ENCODE measurements at regions not wholly inside any gene's neighbourhood (a gene's known extent, or its start where the extent isn't known, plus 50 kb on each side); places are given as distances from the start of the nearest gene placed in this dataset.

DNA sequence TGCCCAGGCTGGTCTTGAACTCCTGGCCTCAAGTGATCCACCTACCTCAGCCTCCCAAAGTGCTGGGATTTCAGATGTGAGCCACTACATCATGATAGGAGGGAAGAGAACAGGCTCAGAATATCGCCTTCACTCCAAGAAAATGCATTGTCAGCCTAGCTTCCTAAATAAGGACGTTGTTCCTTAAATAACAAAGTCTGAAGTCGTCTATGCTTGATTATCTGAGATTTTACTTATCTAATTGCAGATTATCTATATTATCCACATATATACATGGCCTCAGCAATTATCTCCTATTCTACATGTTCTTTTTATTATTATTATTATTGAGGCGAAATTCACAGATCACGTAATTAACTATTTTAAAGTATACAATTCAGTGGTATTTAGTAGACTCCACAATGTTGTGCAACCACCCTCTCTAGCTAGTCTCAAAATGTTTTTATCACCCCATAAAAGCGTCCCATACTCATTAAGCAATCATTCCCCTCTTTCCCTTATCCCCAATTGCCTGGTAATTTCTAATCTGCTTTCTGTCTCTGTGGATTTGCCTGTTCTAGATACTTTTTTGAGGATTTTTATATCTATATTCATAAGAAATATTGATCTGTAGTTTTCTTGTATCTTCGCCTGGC is 95.1 kb upstream of the RFX8 start:
- TF ChIP-seq, protein P1, sequence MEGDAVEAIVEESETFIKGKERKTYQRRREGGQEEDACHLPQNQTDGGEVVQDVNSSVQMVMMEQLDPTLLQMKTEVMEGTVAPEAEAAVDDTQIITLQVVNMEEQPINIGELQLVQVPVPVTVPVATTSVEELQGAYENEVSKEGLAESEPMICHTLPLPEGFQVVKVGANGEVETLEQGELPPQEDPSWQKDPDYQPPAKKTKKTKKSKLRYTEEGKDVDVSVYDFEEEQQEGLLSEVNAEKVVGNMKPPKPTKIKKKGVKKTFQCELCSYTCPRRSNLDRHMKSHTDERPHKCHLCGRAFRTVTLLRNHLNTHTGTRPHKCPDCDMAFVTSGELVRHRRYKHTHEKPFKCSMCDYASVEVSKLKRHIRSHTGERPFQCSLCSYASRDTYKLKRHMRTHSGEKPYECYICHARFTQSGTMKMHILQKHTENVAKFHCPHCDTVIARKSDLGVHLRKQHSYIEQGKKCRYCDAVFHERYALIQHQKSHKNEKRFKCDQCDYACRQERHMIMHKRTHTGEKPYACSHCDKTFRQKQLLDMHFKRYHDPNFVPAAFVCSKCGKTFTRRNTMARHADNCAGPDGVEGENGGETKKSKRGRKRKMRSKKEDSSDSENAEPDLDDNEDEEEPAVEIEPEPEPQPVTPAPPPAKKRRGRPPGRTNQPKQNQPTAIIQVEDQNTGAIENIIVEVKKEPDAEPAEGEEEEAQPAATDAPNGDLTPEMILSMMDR (conservative IDR thresholded peaks at IDR 0.05; ENCODE audit: low read depth, low read length), result no peak
- H3K4me3 ChIP-seq (ENCODE audit: low read depth, low read length), result no peak overlapping the region
- DNase-seq (ENCODE audit: low read depth), result no peak

- no peak for DNase-seq (ENCODE audit: low read depth)
- TF ChIP-seq, protein P1 (conservative IDR thresholded peaks at IDR 0.05; ENCODE audit: low read depth, low read length), result no peak
- no peak overlapping the region for H3K4me3 ChIP-seq (ENCODE audit: low read depth, low read length)
Measured at GRCh38 chr2:101568969-101569368, 94.1 kb upstream of the RFX8 start.

- TF ChIP-seq, protein P1 (conservative IDR thresholded peaks at IDR 0.05; ENCODE audit: low read depth, low read length), result no peak
- H3K4me3 ChIP-seq (ENCODE audit: low read depth, low read length), result no peak overlapping the region
- no peak for DNase-seq (ENCODE audit: low read depth)
Measured at GRCh38 chr2:101566632-101567228, 91.8 kb upstream of the RFX8 start.

- TF ChIP-seq, protein P1 (conservative IDR thresholded peaks at IDR 0.05; ENCODE audit: low read depth, low read length), result no peak
- no peak for DNase-seq (ENCODE audit: low read depth)
Measured at GRCh38 chr2:101563849-101564248, 88.9 kb upstream of the RFX8 start.

GRCh38 chr2:101560780-101561315 is 85.9 kb upstream of the RFX8 start:
- TF ChIP-seq, protein P1 (conservative IDR thresholded peaks at IDR 0.05; ENCODE audit: low read depth, low read length), result no peak
- H3K4me3 ChIP-seq (ENCODE audit: low read depth, low read length), result no peak overlapping the region
- no peak for DNase-seq (ENCODE audit: low read depth)

More at GRCh38 chr2:101563849-101564248, 88.9 kb upstream of the RFX8 start:
- no peak overlapping the region for H3K4me3 ChIP-seq (ENCODE audit: low read depth, low read length)

- TF ChIP-seq, protein P1 (conservative IDR thresholded peaks at IDR 0.05; ENCODE audit: low read depth, low read length), result no peak
- DNase-seq (ENCODE audit: low read depth), result no peak
Measured at GRCh38 chr2:101559551-101559950, 84.6 kb upstream of the RFX8 start.

More at GRCh38 chr2:101559551-101559950, 84.6 kb upstream of the RFX8 start:
- H3K4me3 ChIP-seq (ENCODE audit: low read depth, low read length), result no peak overlapping the region
